ENCODE measurements at regions not wholly inside any gene's neighbourhood (a gene's known extent, or its start where the extent isn't known, plus 50 kb on each side); places are given as distances from the start of the nearest gene placed in this dataset.

DNA sequence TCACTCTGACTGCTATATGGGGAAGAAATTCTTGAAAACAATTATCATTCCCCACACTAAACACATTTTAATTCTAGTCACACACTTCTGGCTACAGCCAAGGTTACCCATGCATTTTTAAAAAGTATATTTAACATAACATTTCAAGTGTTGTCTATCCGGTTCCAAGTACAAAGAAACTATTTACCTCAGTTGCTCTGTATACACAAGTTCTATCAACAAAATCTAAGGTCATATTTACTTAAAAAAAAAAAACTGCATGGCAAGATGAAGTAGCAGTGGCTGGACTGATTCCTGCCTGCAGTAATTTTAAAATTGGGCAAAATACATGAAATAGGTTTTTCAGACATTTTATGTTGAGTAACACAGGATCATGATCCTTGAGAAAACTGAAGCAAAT lies 155.9 kb upstream of the TOM1L1 start:
- H3K27ac ChIP-seq (ENCODE audit: low read depth, low read length): no peak overlapping the region
- H3K4me3 ChIP-seq (ENCODE audit: insufficient read depth, low read length): no peak overlapping the region
- H3K79me2 ChIP-seq (ENCODE audit: insufficient read depth, low read length): no peaks in the 10 kb centered on the region
- no peak for DNase-seq (ENCODE audit: insufficient read length, low spot score, missing footprints)
- H2AFZ ChIP-seq (ENCODE audit: low read length): no peak overlapping the region
- H4K20me1 ChIP-seq (ENCODE audit: insufficient read depth, low read length): no peaks in the 10 kb centered on the region
- H3K4me1 ChIP-seq (ENCODE audit: insufficient read depth, low read length): no peaks in the 10 kb centered on the region
- no peak for TF ChIP-seq CTCF (IDR thresholded peaks at IDR 0.05; ENCODE audit: extremely low read depth, low read depth, low read length)
- H3K9me3 ChIP-seq (ENCODE audit: low read depth, low read length): no peaks in the 10 kb centered on the region
- H3K4me2 ChIP-seq (ENCODE audit: insufficient read depth, low read length): no peak overlapping the region
- H3K27me3 ChIP-seq (ENCODE audit: insufficient read depth, low read length): no peaks in the 10 kb centered on the region
- H3K36me3 ChIP-seq (ENCODE audit: insufficient read depth, low read length): no peaks in the 10 kb centered on the region

GRCh38 chr17:54745239-54745638 lies 155.4 kb upstream of the TOM1L1 start:
- no peaks in the 10 kb centered on the region for H3K79me2 ChIP-seq (ENCODE audit: insufficient read depth, low read length)
- H3K4me3 ChIP-seq (ENCODE audit: insufficient read depth, low read length): no peak overlapping the region

DNA sequence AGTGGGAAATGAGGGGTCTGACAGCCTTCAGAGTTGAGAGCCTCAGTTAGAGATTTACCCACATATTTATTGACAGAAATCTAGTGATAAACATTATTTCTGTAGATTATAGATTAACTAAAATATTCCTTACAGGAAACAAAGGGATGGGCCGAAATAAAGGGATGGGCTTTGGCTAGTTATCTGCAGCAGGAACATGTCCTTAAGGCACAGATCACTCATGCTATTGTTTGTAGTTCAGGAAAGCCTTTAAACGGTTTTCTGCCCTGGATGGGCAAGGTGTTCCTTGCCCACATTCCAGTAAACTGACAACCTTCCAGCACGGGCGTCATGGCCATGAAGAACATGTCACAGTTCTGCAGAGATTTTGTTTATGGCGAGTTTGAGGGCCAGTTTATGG lies 154.8 kb upstream of the TOM1L1 start:
- Histone ChIP-seq H4K20me1 (ENCODE audit: insufficient read depth, low read length) (no peaks in the 10 kb centered on the region), H3K4me2 (ENCODE audit: insufficient read depth, low read length) (no peak overlapping the region), H3K36me3 (ENCODE audit: insufficient read depth, low read length) (no peaks in the 10 kb centered on the region), H3K4me1 (ENCODE audit: insufficient read depth, low read length) (no peaks in the 10 kb centered on the region), H3K4me3 (ENCODE audit: insufficient read depth, low read length) (no peak overlapping the region), H3K79me2 (ENCODE audit: insufficient read depth, low read length) (no peaks in the 10 kb centered on the region), H2AFZ (ENCODE audit: low read length) (no peak overlapping the region), H3K27me3 (ENCODE audit: insufficient read depth, low read length) (no peaks in the 10 kb centered on the region), H3K27ac (ENCODE audit: low read depth, low read length) (no peak overlapping the region), H3K9me3 (ENCODE audit: low read depth, low read length) (no peaks in the 10 kb centered on the region)
- DNase-seq (ENCODE audit: insufficient read length, low spot score, missing footprints): no peak
- no peak for TF ChIP-seq CTCF (IDR thresholded peaks at IDR 0.05; ENCODE audit: extremely low read depth, low read depth, low read length)

More at GRCh38 chr17:54745239-54745638, 155.4 kb upstream of the TOM1L1 start:
- Histone ChIP-seq H3K9me3 (ENCODE audit: low read depth, low read length) (no peaks in the 10 kb centered on the region), H3K27ac (ENCODE audit: low read depth, low read length) (no peak overlapping the region), H2AFZ (ENCODE audit: low read length) (no peak overlapping the region), H3K4me2 (ENCODE audit: insufficient read depth, low read length) (no peak overlapping the region), H3K36me3 (ENCODE audit: insufficient read depth, low read length) (no peaks in the 10 kb centered on the region), H3K4me1 (ENCODE audit: insufficient read depth, low read length) (no peaks in the 10 kb centered on the region), H4K20me1 (ENCODE audit: insufficient read depth, low read length) (no peaks in the 10 kb centered on the region), H3K27me3 (ENCODE audit: insufficient read depth, low read length) (no peaks in the 10 kb centered on the region)
- no peak for TF ChIP-seq CTCF (IDR thresholded peaks at IDR 0.05; ENCODE audit: extremely low read depth, low read depth, low read length)
- no peak for DNase-seq (ENCODE audit: insufficient read length, low spot score, missing footprints)

GRCh38 chr17:54749157-54749556 lies 151.5 kb upstream of the TOM1L1 start:
- no peaks in the 10 kb centered on the region for H3K79me2 ChIP-seq (ENCODE audit: insufficient read depth, low read length)
- no peaks in the 10 kb centered on the region for H3K4me1 ChIP-seq (ENCODE audit: insufficient read depth, low read length)
- no peak overlapping the region for H3K4me2 ChIP-seq (ENCODE audit: insufficient read depth, low read length)
- no peak overlapping the region for H2AFZ ChIP-seq (ENCODE audit: low read length)
- H3K27me3 ChIP-seq (ENCODE audit: insufficient read depth, low read length): no peaks in the 10 kb centered on the region
- DNase-seq (ENCODE audit: insufficient read length, low spot score, missing footprints): no peak
- H3K36me3 ChIP-seq (ENCODE audit: insufficient read depth, low read length): no peaks in the 10 kb centered on the region
- no peak for TF ChIP-seq CTCF (IDR thresholded peaks at IDR 0.05; ENCODE audit: extremely low read depth, low read depth, low read length)
- no peak overlapping the region for H3K4me3 ChIP-seq (ENCODE audit: insufficient read depth, low read length)
- no peaks in the 10 kb centered on the region for H3K9me3 ChIP-seq (ENCODE audit: low read depth, low read length)
- no peaks in the 10 kb centered on the region for H4K20me1 ChIP-seq (ENCODE audit: insufficient read depth, low read length)
- no peak overlapping the region for H3K27ac ChIP-seq (ENCODE audit: low read depth, low read length)

All from osteoblast (primary cell).